Breast epithelium (tissue), 4 donors: ENCODE measurements at regions not wholly inside any gene's neighbourhood (a gene's known extent, or its start where the extent isn't known, plus 50 kb on each side); places are given as distances from the start of the nearest gene placed in this dataset.

Experiments used
- DNase-seq, 2 donors: peaks; one replicate each; pipeline ENCODE4 v3.0.0-alpha.2; 2019; ENCODE audit warnings: low spot score in 2 of 2
- H3K27ac ChIP-seq, 2 donors: fragments of 200-600 bp; sonication (generic) in 1 of 2; one replicate each; pipeline ENCODE4 v1.5.1; 2016 to 2019; ENCODE audit warnings: mild to moderate bottlenecking in 1 of 2
- H3K27me3 ChIP-seq, 2 donors: fragments of 200-600 bp; sonication (generic) in 1 of 2; one replicate each; pipeline versions ENCODE4 v1.5.1 to v1.6.0; 2017 to 2019; ENCODE audit warnings: control low read depth in 1 of 2, mild to moderate bottlenecking in 1 of 2
- H3K36me3 ChIP-seq: fragments of 200-600 bp; one replicate; pipeline ENCODE4 v1.5.1; 2019
- H3K4me1 ChIP-seq, 2 donors: fragments of 200-600 bp; sonication (generic); one replicate each; pipeline ENCODE4 v1.5.1; 2016 to 2019; ENCODE audit warnings: control low read depth in 1 of 2
- H3K4me3 ChIP-seq, 3 donors: fragments of 200-600 bp; sonication (generic); 1 replicate in 2 of 3; 2 replicates in 1 of 3; pipeline ENCODE4 v1.5.1; 2016 to 2019; ENCODE audit warnings: mild to moderate bottlenecking in 3 of 3, moderate library complexity in 2 of 3
- H3K9me3 ChIP-seq, 2 donors: fragments of 200-600 bp; sonication (generic) in 1 of 2; one replicate each; pipeline ENCODE4 v1.5.1; 2016 to 2019; ENCODE audit warnings: control low read depth in 1 of 2
- CTCF ChIP-seq, 3 donors: fragments of 450-650 bp; IDR thresholded peaks; one replicate each; pipeline ENCODE4 v1.5.1; 2016 to 2017; ENCODE audit warnings: antibody characterized with exemption in 3 of 3, mild to moderate bottlenecking in 3 of 3, moderate library complexity in 3 of 3
- POLR2A ChIP-seq: fragments of 450-650 bp; IDR thresholded peaks from one replicate; pipeline ENCODE4 v1.6.1; 2016; ENCODE audit warnings: antibody characterized with exemption, mild to moderate bottlenecking, moderate library complexity
- POLR2AphosphoS5 ChIP-seq, 3 donors: sonication (generic); formaldehyde crosslinking; IDR thresholded peaks; one replicate each; pipeline ENCODE4 v1.6.1; 2017; ENCODE audit warnings: antibody characterized with exemption in 3 of 3
- intact Hi-C: fragments of 100-400 bp; cut with DNase I; formaldehyde crosslinking; loops from one replicate; pipeline ENCODE4 v1.15.1; 2023; ENCODE audit warnings: low total_unique reads

- Histone ChIP-seq H3K9me3 (no peaks in the 10 kb centered on the region), H3K27ac (no peak overlapping the region)
- no peak for DNase-seq
These were observed 510.3 kb downstream of the RNF144A start for GRCh38 chr2:7427293-7428060.

GRCh38 chr2:7428454-7429204, 511.4 kb downstream of the RNF144A start:
- Histone ChIP-seq H3K4me1 (no peaks in the 10 kb centered on the region), H3K27me3 (no peaks in the 10 kb centered on the region), H3K27ac (no peak overlapping the region), H3K36me3 (no peaks in the 10 kb centered on the region), H3K9me3 (no peaks in the 10 kb centered on the region), H3K4me3 (no peak overlapping the region)
- DNase-seq = no peak
- intact Hi-C loops = loop anchor here (5.0 kb wide), 1 partner anchor 1259 kb away; no protein-coding TSS in a partner anchor
- no peak for TF ChIP-seq POLR2A
- no peak for TF ChIP-seq POLR2AphosphoS5 (IDR thresholded peaks at IDR 0.05)
- no peak for TF ChIP-seq CTCF (IDR thresholded peaks at IDR 0.05)

More at GRCh38 chr2:7427293-7428060, 510.3 kb downstream of the RNF144A start:
- intact Hi-C loops = loop anchor here (2.0 to 5.0 kb wide), 2 partner anchors 41 to 1260 kb away; no protein-coding TSS in a partner anchor
- H3K4me3 ChIP-seq = no peak overlapping the region
- no peak for TF ChIP-seq POLR2AphosphoS5 (IDR thresholded peaks at IDR 0.05)
- peak; percentile 72 to 82 (median 76) for TF ChIP-seq CTCF (IDR thresholded peaks at IDR 0.05)
- no peaks in the 10 kb centered on the region for H3K27me3 ChIP-seq
- H3K4me1 ChIP-seq = no peaks in the 10 kb centered on the region
- H3K36me3 ChIP-seq = no peaks in the 10 kb centered on the region

- TF ChIP-seq POLR2AphosphoS5 (IDR thresholded peaks at IDR 0.05) = no peak
- TF ChIP-seq CTCF (IDR thresholded peaks at IDR 0.05) = no peak
- no peak for TF ChIP-seq POLR2A
These were observed 512.5 kb downstream of the RNF144A start for GRCh38 chr2:7429733-7430132.

GRCh38 chr2:7430421-7430868, 513.2 kb downstream of the RNF144A start:
- Histone ChIP-seq H3K9me3 (no peaks in the 10 kb centered on the region), H3K27ac (peak overlapping the region in 1 of 2 donors; percentile 72), H3K4me1 (no peaks in the 10 kb centered on the region), H3K36me3 (no peaks in the 10 kb centered on the region), H3K4me3 (peak overlapping the region in 2 of 3 donors; percentile 53 to 72), H3K27me3 (no peaks in the 10 kb centered on the region)
- no peak for DNase-seq
- intact Hi-C loops = no loop called here
- TF ChIP-seq CTCF (IDR thresholded peaks at IDR 0.05) (no peak), POLR2AphosphoS5 (IDR thresholded peaks at IDR 0.05) (no peak), POLR2A (no peak)

More at GRCh38 chr2:7429733-7430132, 512.5 kb downstream of the RNF144A start:
- Histone ChIP-seq H3K27ac (no peak overlapping the region), H3K27me3 (no peaks in the 10 kb centered on the region), H3K4me3 (no peak overlapping the region), H3K36me3 (no peaks in the 10 kb centered on the region), H3K4me1 (no peaks in the 10 kb centered on the region), H3K9me3 (no peaks in the 10 kb centered on the region)
- no peak for DNase-seq
- intact Hi-C loops = loop anchor here (5.0 kb wide), 1 partner anchor 1258 kb away; no protein-coding TSS in a partner anchor
